Uterus (tissue), 2 donors: ENCODE measurements at regions not wholly inside any gene's neighbourhood (a gene's known extent, or its start where the extent isn't known, plus 50 kb on each side); places are given as distances from the start of the nearest gene placed in this dataset.

ENCODE experiments used
- POLR2A ChIP-seq, 2 donors: fragments of 450-650 bp; IDR thresholded peaks; one replicate each; pipeline ENCODE4 v1.6.1; 2016; ENCODE audit warnings: antibody characterized with exemption in 2 of 2, mild to moderate bottlenecking in 1 of 2, moderate library complexity in 1 of 2
- TF ChIP-seq, protein P1 (sequence below), 4 experiments: fragments of 200-600 bp in 2 of 4; fragments of 450-650 bp in 2 of 4; sonication (generic) in 2 of 4; IDR thresholded peaks; one replicate each; pipeline ENCODE4 v1.5.1; 2016 to 2019; ENCODE audit warnings: antibody characterized with exemption in 4 of 4, mild to moderate bottlenecking in 2 of 4, moderate library complexity in 1 of 4

DNA sequence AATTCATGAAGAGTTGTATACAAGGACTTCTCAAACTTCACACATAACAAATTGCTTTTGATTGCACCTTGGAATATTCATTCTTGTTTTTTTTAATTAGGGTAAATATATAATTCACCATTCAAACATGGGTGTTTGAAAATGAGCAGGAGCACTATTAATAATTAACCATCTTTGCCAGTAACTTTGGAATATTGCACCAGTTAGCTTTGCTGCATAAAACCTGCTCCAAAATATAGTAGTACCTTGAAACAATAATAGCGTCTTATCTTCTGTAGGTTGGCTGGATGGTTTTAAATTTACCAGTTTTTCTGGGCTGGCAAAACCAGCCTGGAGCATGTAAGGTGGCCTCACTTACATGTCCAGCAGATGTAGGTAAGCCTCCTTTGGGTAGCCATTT, 1112.4 kb downstream of the TRHDE start:
- TF ChIP-seq, protein P1, sequence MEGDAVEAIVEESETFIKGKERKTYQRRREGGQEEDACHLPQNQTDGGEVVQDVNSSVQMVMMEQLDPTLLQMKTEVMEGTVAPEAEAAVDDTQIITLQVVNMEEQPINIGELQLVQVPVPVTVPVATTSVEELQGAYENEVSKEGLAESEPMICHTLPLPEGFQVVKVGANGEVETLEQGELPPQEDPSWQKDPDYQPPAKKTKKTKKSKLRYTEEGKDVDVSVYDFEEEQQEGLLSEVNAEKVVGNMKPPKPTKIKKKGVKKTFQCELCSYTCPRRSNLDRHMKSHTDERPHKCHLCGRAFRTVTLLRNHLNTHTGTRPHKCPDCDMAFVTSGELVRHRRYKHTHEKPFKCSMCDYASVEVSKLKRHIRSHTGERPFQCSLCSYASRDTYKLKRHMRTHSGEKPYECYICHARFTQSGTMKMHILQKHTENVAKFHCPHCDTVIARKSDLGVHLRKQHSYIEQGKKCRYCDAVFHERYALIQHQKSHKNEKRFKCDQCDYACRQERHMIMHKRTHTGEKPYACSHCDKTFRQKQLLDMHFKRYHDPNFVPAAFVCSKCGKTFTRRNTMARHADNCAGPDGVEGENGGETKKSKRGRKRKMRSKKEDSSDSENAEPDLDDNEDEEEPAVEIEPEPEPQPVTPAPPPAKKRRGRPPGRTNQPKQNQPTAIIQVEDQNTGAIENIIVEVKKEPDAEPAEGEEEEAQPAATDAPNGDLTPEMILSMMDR (IDR thresholded peaks at IDR 0.05) = no peak
- TF ChIP-seq POLR2A (IDR thresholded peaks at IDR 0.05) = no peak
